Fibroblast of lung (primary cell): ENCODE measurements at regions not wholly inside any gene's neighbourhood (a gene's known extent, or its start where the extent isn't known, plus 50 kb on each side); places are given as distances from the start of the nearest gene placed in this dataset.

Experiments
- CTCF ChIP-seq, 2 donors: IDR thresholded peaks in 1 of 2; conservative IDR thresholded peaks in 1 of 2; 1 replicate in 1 of 2; 2 replicates in 1 of 2; pipeline ENCODE4 v1.5.1; 2011 to 2012; ENCODE audit warnings: low read length in 2 of 2, control low read depth in 1 of 2, inconsistent platforms in 1 of 2, low read depth in 1 of 2, mild to moderate bottlenecking in 1 of 2
- EZH2 ChIP-seq: IDR thresholded peaks from 2 replicates; pipeline ENCODE4 v1.5.1; 2012; ENCODE audit warnings: low read length, control low read depth, mild to moderate bottlenecking; ENCODE audit errors: missing control alignments

- TF ChIP-seq CTCF (conservative IDR thresholded peaks at IDR 0.05 in 1 of 2, IDR thresholded peaks at IDR 0.05 in 1 of 2; ENCODE audit: low read depth in 1 of 2, low read length in 2 of 2) (no peak), EZH2 (no peak)
These were observed 183.4 kb downstream of the ANKRD60 start for GRCh38 chr20:58044931-58045555.
